Activated naive CD4-positive, alpha-beta T cell treated with anti-CD3 and anti-CD28 coated beads, Interleukin-2, amount 50 U/mL, for 16 hours (primary cell): ENCODE measurements at regions not wholly inside any gene's neighbourhood (a gene's known extent, or its start where the extent isn't known, plus 50 kb on each side); places are given as distances from the start of the nearest gene placed in this dataset.

Experiments
- DNase-seq: peaks from one replicate; pipeline ENCODE4 v3.0.0-alpha.2; 2020

DNA sequence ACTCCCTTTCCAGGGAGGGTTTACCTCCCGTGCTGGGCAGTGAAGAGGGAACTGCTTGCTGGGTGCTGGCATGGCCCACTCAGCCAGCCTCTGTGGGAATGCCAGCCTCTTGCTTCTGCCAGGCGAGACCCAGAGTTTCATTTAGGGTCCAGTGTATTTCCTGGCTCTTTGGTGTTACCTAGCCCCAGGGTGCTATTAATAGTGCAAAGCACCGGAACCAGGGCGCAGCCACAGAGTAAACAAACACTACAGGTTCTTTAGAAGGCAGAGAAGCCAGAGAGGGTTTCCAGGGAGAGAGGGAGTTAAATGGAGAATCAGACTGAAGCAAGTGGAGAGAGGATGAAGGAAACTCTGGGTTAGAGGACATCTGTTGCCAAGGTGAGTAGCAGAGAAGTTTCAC lies 74.9 kb upstream of the SPATA13 start:
- no peak for DNase-seq

DNA sequence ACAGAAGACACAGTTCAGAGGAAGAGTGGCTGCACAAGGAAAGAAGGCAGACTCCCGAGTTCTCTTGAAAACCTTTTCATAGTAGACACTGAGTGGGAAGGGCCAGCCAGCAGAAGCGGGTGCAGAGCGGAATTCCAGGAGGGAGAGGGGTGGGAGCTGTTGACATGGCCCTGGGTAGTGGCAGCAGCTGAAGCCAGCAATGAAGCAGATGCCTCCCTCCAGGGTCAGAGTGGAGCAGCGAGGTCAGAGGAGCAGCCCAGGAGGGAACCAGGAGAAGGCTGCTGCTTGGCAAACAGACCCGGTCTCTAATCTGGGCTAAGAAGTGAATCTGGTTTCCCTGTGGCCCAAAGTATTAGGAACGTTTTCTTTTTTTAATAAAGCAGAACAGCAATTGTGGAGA lies 73.9 kb upstream of the SPATA13 start:
- no peak for DNase-seq

DNA sequence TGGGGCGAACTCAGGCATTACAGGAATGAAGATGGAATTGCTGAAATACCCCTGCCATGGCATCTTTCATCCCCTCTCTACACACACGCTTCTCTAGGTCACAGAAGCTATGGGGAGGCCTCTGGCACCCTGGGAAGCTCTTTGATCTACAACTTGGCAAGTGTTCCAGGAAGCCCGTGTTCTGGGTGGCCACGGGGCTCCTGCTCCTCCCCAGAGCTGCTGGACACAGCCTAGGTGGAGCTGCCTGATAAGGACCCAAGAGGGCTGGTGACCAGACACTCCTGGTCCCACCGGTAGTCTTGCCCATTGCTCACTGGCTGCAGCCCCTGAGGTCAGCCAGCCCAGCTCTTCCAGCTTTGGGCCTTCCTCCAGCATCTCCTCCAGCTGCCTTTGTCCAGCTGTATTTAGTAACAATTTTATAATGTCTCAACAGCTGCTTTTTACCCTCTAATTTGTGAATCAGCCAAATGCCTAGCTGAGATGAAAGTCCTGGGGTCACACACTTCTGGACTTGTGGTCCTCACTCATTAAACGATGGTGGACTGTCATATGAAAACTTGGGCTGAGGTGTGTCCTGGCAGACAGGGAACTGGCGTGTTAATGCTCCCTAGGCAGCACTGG lies 72.8 kb upstream of the SPATA13 start:
- DNase-seq = no peak

DNA sequence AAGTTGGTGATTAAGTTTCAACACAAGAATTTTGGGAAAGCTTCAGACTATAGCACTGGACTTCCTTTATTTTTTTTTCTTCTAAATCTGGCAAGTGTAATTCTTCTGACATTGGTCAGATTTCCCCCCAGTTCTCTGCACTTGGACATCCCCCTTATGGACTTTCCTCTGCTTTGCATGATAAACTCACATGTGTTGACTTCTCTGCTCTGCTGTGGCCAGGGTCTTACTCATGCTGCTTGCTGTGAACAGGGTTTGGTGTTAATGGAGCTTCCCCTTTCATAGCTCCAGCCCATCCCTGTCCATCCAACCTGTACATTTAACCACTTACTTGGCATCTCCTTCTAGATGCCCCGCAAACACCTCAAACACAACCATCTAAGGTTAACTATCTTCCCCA lies 70.5 kb upstream of the SPATA13 start:
- DNase-seq = no peak

DNA sequence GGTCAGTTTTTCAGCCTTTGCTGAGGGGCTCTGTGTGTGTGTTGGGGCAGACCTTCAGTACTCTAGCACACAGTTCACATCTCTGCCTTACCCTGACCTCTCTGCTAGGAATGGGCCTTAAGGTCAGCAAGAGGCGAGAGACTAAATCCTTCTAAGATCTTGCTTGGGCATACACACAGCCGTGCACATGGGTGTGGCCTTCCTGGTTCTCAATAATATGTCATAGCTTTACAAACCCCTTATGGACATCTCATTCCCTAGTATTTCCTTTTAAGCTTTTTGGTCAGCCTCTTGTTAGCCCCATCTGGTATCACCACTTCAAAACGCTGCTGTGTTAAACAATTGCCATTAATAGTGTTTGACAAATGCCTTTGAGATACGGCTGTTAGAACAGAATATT lies 69.4 kb upstream of the SPATA13 start:
- no peak for DNase-seq

DNA sequence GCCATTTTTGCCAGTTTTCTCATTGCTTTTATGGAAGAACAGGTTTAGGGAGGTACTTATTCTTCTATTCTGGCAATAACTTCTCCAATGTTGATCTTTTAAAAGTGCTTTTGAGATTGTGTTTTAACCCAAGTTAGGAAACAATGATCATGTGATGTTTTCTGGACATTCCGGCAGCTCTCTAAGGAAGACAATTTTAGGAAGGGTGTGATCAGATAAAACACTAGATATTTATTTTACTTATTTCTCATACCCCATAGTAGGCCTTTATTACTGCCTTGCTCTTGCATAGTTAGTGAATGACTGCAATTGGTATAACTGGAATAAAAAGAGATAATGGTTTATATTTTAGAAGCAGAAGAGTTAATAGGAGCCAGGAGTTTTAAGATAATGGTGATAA lies 68.4 kb upstream of the SPATA13 start:
- DNase-seq = no peak

DNA sequence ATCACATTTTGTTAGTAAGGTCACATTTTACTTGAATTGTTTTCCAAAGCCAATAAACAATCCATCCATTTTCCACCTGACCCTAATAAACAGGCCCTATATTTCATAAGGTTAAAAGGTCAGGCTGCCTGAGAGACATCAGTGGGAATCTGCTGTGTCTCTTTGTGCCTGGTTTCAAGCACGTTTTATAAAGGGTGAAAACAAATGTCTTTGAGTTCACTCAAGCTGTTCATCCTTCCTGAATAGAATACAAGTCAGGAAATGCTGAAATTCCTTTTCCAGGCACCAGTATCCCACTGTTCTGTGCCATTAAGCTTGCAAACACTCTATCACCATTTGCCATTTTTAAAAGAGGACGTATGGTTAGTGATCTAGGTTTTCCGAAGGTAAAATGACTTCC lies 67.5 kb upstream of the SPATA13 start:
- DNase-seq = no peak

DNA sequence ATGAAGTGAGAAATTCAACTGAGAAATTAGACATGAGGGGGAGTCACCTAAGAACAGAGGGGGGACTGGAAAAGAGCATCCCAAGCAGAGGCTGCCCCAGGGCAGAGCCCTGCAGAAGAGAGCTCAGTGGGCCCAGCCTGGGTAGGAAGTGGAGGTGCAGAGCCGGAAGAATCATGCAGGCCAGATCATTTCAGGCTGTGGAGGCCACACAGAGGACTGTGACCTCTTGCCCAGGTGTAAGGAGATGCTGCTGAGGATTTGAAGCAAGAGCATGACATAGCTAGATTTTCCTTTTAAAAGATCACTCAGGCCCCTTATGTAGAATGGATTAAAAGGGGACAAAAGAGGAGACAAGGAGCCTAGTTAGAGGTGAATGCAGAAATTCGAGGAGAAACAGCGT lies 63.9 kb upstream of the SPATA13 start:
- no peak for DNase-seq

DNA sequence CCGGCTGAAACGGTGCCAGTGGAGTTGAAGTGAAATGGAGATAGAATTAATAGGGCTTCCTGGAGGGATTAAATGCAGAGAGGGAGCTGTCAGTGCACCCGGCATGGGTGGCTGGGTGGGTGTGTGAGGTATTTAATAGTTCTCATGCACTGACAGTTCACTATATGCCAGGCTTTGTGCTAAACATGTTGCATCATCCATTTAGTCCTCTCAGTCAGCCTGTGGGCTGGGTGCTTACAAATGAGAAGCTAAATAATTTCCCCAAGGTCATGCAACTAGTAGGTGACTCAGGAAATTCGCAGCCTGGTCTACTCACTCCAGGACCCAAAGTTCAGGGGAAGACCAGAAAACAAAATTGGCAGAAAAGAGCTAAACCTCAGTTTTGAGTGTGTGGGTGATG lies 63.5 kb upstream of the SPATA13 start:
- peak; percentile 38 for DNase-seq

DNA sequence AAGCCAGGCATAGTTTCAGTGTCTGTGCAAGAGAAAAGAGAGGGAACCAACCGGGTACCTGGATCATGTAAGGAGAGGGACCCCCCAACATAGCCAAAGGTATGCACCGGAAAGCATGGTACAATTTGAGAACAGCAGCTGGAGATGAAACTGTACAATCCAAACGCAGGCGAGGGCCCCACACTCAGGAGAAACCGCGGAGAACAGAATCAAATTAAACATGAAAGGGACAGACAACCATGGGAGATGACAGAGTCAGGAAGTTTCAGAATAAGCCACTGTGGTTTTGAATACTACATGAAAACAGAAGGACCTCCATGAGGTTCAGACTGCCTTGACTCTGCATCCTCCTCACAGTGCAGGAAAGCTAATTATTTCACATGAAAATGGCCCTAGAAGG lies 62.9 kb upstream of the SPATA13 start:
- no peak for DNase-seq

DNA sequence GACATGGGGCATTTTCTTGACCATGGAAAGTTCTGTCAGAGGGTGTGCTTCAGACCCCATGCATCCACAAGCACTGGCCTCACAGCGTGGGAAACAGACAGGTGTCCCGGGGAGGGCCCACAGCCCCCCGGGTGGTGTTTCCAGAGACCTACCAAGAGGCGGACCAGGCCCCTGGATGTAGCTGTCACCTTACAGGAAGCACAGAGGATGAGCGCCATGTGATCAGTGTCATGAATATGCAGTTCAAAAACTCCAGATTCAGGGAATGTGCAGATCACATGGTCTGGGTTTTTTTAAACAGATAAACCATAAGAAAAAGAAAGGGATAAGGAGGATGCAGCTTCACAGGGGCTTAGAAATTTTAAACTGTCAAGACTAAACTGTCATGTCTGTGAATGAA lies 61.0 kb upstream of the SPATA13 start:
- no peak for DNase-seq

DNA sequence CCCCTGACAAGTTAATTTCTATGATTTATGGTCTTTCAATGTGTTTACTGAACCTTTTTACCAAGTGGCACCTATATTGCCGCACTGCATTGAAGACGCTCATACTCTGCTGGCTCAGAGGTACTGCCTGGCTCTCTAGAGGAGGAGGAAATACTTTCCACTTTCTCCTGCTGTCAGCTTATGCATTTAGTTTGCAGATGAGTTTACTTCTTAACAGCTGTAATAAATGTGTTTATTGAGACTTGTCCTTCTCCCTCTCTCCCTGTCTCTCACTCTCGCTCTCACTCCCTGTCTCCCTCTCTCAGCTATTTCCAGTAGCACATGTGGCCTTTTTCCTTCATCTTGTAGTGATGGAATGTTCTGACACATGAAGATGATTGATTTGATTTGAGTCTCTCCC lies 60.3 kb upstream of the SPATA13 start:
- no peak for DNase-seq

DNA sequence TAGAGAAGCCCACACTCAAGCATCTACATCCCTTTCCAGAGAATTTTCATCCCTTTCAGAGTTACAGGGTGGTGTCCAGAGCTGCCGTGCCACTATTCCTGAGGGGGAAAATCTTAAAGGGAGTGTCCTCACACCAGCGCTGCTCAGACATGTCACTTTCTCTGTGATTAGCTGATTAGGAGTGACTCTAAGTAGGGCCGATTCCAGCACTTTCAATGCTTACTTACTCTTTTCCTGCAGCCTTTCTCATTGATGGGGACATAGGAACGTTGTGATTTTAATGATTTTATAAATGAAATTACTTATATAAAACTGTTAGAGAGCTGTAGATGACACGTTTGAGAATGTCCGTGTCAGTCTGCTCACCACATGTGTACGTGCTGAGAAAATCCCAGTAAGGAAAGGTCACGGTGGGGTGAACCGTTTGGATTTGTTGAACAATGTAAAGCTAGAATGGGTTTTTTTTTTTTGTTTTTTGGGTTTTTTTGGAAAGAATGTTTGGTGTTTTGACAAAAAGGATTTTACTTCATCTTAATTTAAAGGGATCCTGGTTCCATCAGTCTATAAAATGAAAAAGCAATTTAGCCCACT lies 56.6 kb upstream of the SPATA13 start:
- DNase-seq = no peak

DNA sequence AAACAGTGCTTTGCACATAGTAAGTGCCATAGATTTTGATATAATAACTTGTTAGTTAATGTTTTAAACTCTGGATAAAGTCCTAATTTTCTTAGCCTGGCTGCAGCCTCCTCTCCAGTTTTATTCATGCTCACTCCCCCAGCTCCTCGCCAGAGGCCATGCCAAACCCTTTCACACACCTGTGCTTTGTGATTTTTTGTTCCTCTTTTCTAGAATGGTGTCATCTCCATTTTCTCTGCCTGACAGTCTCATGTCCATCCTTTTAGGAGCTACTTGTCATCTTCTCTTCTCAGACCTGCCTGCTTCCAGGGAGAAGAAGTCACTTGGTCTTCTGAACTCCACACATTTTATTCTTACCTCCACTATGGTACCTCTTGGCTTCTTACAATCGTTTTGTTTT lies 55.8 kb upstream of the SPATA13 start:
- no peak for DNase-seq

DNA sequence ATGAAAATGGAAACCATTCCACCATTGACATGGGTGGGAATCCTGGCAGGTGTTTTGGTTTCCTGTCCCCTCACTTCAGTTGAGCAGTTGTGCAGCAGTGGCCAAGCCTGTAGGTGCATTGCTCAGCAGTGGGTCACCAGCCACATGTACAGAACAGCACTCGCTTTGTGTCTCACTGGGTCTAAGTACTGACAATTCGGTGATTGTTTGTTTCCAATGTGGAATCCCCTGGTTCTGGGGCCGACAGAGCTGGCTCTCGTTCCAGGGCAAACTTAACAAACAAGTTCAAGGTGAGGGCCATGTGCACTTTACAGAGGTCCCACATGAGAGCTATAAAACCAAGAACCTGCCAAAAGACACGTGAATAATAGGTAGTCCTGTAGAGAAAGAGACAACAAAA lies 54.1 kb upstream of the SPATA13 start:
- DNase-seq = no peak

DNA sequence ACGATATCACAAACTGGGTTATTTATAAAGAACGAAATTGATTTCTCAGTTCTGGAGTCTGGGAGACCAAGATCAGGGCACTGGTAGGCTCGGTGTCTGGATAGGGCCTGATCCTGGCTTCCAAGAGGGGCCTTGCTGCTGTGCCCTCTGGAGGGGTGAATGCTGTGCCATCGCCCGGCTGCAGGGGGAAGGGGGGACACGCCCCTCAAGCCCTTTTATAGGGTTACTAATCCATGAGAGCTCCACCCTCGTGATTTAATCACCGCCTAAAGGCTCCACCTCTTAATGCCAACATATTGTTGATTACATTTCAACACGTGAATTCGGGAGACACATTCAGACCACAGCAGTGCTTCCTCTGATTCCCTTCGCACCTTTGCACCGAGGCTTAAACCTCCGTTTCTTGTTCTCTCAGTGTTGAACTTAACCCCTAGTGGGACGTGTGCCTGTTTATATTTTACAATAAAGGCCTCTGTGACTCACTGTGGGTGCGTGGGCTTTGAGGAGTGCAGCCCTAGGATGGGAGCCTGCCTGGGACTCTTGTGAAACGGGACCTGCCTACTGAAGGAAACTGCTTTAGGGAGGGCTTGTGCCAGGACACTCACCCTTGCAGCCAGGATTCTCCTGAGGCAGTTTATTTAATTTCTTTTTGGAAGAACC lies 52.4 kb upstream of the SPATA13 start:
- no peak for DNase-seq

DNA sequence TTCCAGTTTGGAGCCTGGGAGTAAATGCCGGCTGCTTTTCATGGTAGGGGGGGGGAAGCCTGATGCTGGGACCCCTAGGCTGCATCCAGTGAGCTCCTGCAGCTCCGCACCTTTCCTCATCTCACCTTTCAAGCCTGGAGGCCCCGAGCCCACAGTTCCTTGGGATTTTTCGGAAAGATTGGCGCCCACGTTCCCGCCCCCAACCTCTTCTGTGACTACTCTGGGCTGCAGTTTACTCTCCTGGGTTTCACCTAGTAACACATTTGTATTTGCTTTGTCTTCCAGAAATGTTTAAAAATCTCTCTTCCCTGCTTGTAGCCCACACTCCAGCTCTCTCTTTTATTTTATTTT lies 51.9 kb upstream of the SPATA13 start:
- no peak for DNase-seq

DNA sequence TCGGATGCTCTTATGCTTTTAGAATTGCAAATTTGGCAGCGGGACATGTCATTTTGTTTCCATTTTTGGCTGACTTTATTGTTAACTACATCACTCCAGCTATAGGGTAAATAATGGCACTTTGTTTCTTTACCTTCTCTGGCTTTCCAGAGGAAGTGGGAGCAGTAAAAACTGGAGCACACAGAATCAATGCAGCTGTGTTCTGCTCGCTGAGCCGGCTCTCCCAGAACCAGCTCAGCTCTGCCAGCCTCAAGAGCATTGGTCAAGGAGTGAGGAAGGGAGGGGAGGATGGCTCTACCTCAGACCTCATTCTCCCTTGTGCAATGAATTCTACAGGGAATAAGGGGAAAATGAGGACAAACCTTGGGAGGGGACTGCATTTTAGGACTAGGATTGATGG lies 50.5 kb upstream of the SPATA13 start:
- DNase-seq = no peak
